Thoracic aorta (tissue), 2 donors: ENCODE measurements at regions not wholly inside any gene's neighbourhood (a gene's known extent, or its start where the extent isn't known, plus 50 kb on each side); places are given as distances from the start of the nearest gene placed in this dataset.

ENCODE experiments used
- ATAC-seq: fragments of 150-250 bp; one replicate; pipeline ENCODE4 v1.8.0; 2017; ENCODE audit warnings: low read depth; ENCODE audit not compliant: insufficient number of reproducible peaks, low FRiP score
- DNase-seq: peaks from one replicate; pipeline ENCODE4 v3.0.0-alpha.2; 2020; ENCODE audit warnings: low spot score
- H3K27ac ChIP-seq, 2 donors: fragments of 200-600 bp; sonication (generic); 1 replicate in 1 of 2; 2 replicates in 1 of 2; pipeline ENCODE4 v1.5.1; 2016; ENCODE audit warnings: mild to moderate bottlenecking in 2 of 2, moderate library complexity in 2 of 2
- H3K27me3 ChIP-seq: fragments of 200-600 bp; sonication (generic); replicated peaks from 2 replicates; pipeline ENCODE4 v1.6.0; 2016; ENCODE audit warnings: mild to moderate bottlenecking; ENCODE audit not compliant: insufficient read depth
- H3K36me3 ChIP-seq: fragments of 200-600 bp; sonication (generic); one replicate; pipeline ENCODE4 v1.5.1; 2016
- H3K4me1 ChIP-seq, 2 donors: fragments of 200-600 bp; sonication (generic); 1 replicate in 1 of 2; 2 replicates in 1 of 2; pipeline versions ENCODE4 v1.5.1 to v1.6.0; 2016; ENCODE audit warnings: low read depth in 2 of 2, mild to moderate bottlenecking in 1 of 2; ENCODE audit not compliant: control insufficient read depth in 1 of 2
- H3K4me3 ChIP-seq: fragments of 200-600 bp; sonication (generic); 2 replicates; pipeline ENCODE4 v1.5.1; 2016; ENCODE audit warnings: mild to moderate bottlenecking
- H3K9me3 ChIP-seq: fragments of 200-600 bp; sonication (generic); 2 replicates; pipeline ENCODE4 v1.5.1; 2016
- TF ChIP-seq, protein P1 (sequence below): fragments of 200-600 bp; sonication (generic); IDR thresholded peaks from one replicate; pipeline ENCODE4 v1.5.1; 2019; ENCODE audit warnings: antibody characterized with exemption

DNA sequence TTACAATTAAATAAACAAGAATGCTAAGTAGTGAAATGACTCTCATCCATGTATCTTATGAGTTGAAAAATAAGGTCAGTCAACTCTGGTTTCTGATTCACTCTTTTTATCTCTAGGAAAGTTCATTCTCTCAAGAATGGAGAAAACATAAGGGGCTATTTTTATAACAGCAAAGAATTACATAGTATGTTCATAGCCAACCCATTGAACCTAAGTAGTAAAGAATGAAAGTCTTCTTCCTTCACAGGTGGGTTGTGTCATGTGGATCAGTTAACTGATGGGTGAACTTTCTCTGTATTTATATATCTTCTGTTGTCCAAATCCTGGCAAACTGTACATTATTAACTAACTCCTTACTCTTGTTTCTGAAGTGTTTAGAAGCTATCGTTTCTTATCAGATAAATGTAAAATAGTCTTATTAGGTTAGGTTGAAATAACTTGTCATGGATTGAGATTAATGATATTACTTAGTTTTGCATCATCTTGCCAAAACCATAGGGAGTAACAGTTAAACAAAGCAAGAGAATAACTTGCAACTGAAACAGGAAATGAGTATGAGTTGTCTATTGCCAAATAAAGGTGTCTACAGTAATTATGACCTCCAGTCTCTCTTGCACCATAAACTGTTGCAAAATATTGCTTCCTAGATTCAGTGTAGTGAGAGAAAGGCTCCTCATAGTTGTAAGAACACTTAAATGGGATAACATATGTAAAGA is 86.8 kb downstream of the ANKRD7 start:
- TF ChIP-seq, protein P1, sequence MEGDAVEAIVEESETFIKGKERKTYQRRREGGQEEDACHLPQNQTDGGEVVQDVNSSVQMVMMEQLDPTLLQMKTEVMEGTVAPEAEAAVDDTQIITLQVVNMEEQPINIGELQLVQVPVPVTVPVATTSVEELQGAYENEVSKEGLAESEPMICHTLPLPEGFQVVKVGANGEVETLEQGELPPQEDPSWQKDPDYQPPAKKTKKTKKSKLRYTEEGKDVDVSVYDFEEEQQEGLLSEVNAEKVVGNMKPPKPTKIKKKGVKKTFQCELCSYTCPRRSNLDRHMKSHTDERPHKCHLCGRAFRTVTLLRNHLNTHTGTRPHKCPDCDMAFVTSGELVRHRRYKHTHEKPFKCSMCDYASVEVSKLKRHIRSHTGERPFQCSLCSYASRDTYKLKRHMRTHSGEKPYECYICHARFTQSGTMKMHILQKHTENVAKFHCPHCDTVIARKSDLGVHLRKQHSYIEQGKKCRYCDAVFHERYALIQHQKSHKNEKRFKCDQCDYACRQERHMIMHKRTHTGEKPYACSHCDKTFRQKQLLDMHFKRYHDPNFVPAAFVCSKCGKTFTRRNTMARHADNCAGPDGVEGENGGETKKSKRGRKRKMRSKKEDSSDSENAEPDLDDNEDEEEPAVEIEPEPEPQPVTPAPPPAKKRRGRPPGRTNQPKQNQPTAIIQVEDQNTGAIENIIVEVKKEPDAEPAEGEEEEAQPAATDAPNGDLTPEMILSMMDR = no peak
- Histone ChIP-seq H3K9me3 (no peaks in the 10 kb centered on the region), H3K4me3 (no peak overlapping the region), H3K4me1 (peaks cover 0 to 13% of the 10 kb centered on the region in 2 donors), H3K27me3 (no peaks in the 10 kb centered on the region), H3K36me3 (no peaks in the 10 kb centered on the region), H3K27ac (no peak overlapping the region)
- DNase-seq = no peak
- no peak for ATAC-seq

- Histone ChIP-seq H3K27me3 (no peaks in the 10 kb centered on the region), H3K9me3 (no peaks in the 10 kb centered on the region), H3K4me1 (peaks cover 0 to 13% of the 10 kb centered on the region in 2 donors), H3K36me3 (no peaks in the 10 kb centered on the region), H3K27ac (no peak overlapping the region), H3K4me3 (no peak overlapping the region)
- TF ChIP-seq, protein P1 = no peak
- DNase-seq (no peak), ATAC-seq (no peak)
Observed at GRCh38 chr7:118312051-118312450, 87.5 kb downstream of the ANKRD7 start.

- Histone ChIP-seq H3K27ac (no peak overlapping the region), H3K36me3 (no peaks in the 10 kb centered on the region), H3K4me3 (no peak overlapping the region), H3K9me3 (no peaks in the 10 kb centered on the region), H3K27me3 (no peaks in the 10 kb centered on the region), H3K4me1 (peaks cover 0 to 13% of the 10 kb centered on the region in 2 donors)
- DNase-seq = no peak
- TF ChIP-seq, protein P1 = no peak
- no peak for ATAC-seq
Observed at GRCh38 chr7:118312966-118313365, 88.5 kb downstream of the ANKRD7 start.

DNA sequence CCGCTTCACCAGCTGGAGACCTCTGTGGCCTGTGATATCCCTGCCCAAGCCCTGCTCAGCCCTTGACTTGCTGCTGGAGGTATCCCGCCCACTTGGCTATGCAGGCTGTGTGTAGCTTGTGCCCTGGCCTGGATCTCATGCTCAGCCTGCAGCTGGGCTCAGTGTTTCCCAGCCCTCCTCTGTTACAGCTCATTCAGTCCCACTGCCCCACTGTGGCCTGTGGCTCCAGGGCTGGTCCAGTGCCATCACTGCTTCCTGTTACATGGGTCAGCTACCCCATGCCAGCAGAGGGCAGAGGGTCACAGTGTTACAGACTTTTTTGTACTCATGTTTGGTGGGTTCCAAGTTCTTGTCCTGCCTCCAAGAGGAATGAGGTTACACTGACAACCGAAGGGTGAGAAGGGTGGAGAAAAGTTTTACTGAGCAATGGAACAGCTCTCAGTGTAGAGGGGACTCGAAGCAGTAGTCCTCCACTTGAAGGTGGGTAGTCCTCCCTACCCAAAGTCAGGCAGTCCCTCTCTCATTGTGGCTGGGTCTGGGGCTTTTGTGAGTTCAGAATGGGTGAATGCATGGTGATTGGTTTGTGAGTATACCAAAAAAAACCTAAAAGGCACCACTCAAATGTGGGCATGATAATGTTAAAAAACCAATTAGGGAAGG is 100.4 kb downstream of the ANKRD7 start:
- no peaks in the 10 kb centered on the region for H3K36me3 ChIP-seq
- TF ChIP-seq, protein P1 = no peak
- ATAC-seq = no peak

GRCh38 chr7:118325450-118325808 is 100.9 kb downstream of the ANKRD7 start:
- ATAC-seq (no peak), DNase-seq (no peak)
- H3K27me3 ChIP-seq = no peaks in the 10 kb centered on the region
- no peaks in the 10 kb centered on the region for H3K36me3 ChIP-seq
- H3K4me1 ChIP-seq = no peaks in the 10 kb centered on the region
- no peak overlapping the region for H3K4me3 ChIP-seq
- TF ChIP-seq, protein P1 = no peak
- no peak overlapping the region for H3K27ac ChIP-seq
- no peaks in the 10 kb centered on the region for H3K9me3 ChIP-seq

More for the DNA sequence above, 100.4 kb downstream of the ANKRD7 start:
- H3K4me3 ChIP-seq = no peak overlapping the region
- no peaks in the 10 kb centered on the region for H3K27me3 ChIP-seq
- H3K9me3 ChIP-seq = no peaks in the 10 kb centered on the region
- H3K4me1 ChIP-seq = no peaks in the 10 kb centered on the region
- H3K27ac ChIP-seq = no peak overlapping the region
- no peak for DNase-seq
